Fibroblast of the aortic adventitia (primary cell): ENCODE measurements at regions not wholly inside any gene's neighbourhood (a gene's known extent, or its start where the extent isn't known, plus 50 kb on each side); places are given as distances from the start of the nearest gene placed in this dataset.
A peak's percentile ranks its signal among the peaks of the same experiment; 100 is the strongest.

Source experiments
- DNase-seq: peaks from one replicate; pipeline ENCODE4 v3.0.0-alpha.2; 2010; ENCODE audit warnings: low read depth
- H3K4me3 ChIP-seq: 2 replicates; pipeline ENCODE4 v1.5.1; 2011; ENCODE audit warnings: low read depth, mild to moderate bottlenecking, control low read depth, low read length, moderate library complexity
- CTCF ChIP-seq: IDR thresholded peaks from 2 replicates; pipeline ENCODE4 v1.5.1; 2011; ENCODE audit warnings: mild to moderate bottlenecking, low read length, control low read depth, inconsistent platforms; ENCODE audit not compliant: insufficient read depth

DNA sequence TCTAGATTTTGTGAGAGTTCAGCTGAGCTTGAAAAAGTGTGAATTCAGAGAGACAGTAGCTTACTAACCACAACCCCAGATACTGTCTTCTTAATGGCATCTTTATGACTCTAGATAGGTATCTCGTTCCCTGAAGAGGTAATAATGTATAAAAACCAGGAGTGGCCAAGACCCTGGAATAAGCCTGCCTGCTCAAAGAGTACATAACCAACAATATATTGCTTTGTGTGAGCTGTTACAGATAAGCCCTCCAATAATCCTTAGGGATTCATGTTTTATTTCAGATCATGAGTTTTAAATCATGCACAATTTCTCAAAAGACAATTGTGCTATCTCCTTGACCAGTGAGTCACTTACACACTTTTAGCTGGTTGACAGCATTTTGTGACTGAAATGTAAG is 327.8 kb upstream of the ADGRB3 start:
- no peak for DNase-seq
- no peak overlapping the region for H3K4me3 ChIP-seq
- TF ChIP-seq CTCF: no peak

- no peak overlapping the region for H3K4me3 ChIP-seq
- TF ChIP-seq CTCF: no peak
- peak; percentile 31 for DNase-seq
Measured at GRCh38 chr6:68296126-68296525, 339.0 kb upstream of the ADGRB3 start.

GRCh38 chr6:68282646-68283045 is 352.4 kb upstream of the ADGRB3 start:
- DNase-seq: no peak
- no peak overlapping the region for H3K4me3 ChIP-seq

DNA sequence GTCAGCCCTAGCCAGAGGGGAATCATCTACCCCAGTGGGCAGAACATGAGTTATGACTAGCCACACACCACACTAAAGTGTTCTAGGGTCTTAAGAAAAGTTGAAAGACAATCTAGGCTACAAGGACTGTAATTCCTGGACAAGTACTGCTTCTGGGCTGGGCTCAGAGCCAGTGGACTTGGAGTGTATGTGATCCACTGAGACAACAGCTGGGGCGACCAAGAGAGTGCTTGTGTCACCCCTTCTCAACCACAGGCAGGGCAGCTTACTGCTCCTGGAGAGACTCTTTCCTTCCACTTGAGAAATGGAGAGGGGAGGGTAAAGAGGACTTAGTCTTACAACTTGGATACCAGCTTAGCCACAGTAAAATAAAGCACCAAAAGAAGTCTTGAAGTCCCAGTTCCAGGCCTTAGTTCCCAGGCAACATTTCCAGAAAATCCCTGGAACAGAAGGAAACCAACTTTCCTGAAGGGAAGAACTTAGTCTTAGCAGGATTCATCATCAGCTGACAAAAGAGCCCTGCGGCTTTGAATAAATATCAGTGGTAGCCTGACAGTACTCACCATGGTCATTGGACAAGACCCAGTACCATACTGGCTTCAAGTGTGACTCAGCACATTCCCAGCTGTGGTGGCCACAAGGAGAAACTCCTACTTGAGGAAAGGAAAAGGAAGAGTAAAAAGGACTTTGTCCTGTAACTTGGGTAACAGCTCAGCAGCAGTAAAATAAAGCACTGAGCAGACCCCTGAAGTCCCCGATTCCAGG is 355.1 kb upstream of the ADGRB3 start:
- no peak for TF ChIP-seq CTCF
- DNase-seq: peak; percentile 26

More at GRCh38 chr6:68282646-68283045, 352.4 kb upstream of the ADGRB3 start:
- TF ChIP-seq CTCF: no peak

DNA sequence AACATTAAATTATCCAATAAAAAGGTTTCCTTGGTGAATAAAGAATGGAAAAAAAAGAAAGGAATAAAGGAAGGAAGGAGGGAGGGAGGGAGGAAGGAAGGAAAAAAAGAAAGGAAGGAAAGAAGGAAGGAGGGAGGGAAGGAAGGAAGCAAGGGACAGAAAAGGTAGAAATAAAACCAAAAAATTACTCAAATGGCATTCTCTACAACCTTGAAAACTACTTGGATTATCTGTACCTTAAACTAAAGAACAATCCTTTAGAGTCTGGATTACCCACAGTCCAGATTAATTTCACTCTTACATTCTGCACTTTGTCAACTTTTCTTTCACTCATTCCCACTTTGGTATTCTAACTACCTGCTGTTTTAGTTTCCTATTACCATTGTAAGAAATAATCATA is 361.8 kb upstream of the ADGRB3 start:
- TF ChIP-seq CTCF: no peak
- H3K4me3 ChIP-seq: no peak overlapping the region
- DNase-seq: no peak

More for the DNA sequence above, 355.1 kb upstream of the ADGRB3 start:
- no peak overlapping the region for H3K4me3 ChIP-seq

DNA sequence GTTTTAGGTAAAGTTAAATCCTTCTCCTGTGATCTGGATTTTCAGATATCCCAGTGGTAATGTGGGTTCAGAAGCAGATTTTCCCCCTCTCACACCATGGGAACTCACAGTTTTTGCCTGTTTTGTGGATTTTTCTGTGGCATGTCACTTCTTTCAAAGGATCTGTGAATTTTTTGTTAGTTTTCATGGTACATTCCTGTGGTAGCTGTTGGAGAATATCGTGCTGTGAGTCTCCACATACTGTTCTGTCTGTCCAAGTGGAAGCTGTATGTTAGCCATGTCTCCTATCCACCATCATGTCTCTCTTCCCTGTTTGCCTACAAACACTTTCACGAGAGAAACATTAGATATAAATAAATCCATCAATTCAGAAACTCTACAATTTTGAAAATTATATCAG is 378.7 kb upstream of the ADGRB3 start:
- DNase-seq: no peak
- TF ChIP-seq CTCF: no peak
- no peak overlapping the region for H3K4me3 ChIP-seq

DNA sequence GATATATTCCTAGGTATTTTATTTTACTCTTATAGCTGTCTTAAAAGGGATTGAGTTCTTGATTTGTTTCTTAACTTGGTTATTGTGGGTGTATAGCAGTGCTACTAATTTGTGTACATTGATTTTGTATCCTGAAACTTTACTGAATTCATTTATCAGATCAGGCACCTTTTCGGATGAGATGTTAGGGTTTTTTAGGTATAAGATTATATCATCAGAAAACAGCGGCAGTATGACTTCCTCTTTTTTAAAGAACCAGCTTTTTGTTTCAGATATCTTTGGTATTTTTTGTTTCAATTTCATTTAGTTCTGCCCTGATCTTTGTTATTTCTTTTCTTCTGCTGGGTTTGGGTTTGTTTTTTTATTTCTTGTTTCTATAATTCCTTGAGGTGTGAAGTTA is 382.4 kb upstream of the ADGRB3 start:
- no peak overlapping the region for H3K4me3 ChIP-seq
- no peak for TF ChIP-seq CTCF
- no peak for DNase-seq
